Left lung (tissue), 4 donors: ENCODE measurements at regions not wholly inside any gene's neighbourhood (a gene's known extent, or its start where the extent isn't known, plus 50 kb on each side); places are given as distances from the start of the nearest gene placed in this dataset.
A peak's percentile ranks its signal among the peaks of the same experiment; 100 is the strongest.

Source experiments
- ATAC-seq: fragments of 200-7000 bp; cut with Tn5 transposase; one replicate; pipeline ENCODE4 v1.9.1; 2020; ENCODE audit warnings: moderate library complexity
- DNase-seq, 4 donors: peaks; one replicate each; pipeline ENCODE4 v3.0.0-alpha.2; 2013 to 2020
- H3K27ac ChIP-seq, 2 donors: fragments of 200-600 bp; sonication (generic) in 1 of 2; one replicate each; pipeline versions ENCODE4 v1.5.0 to v1.8.0; 2020 to 2021
- H3K27me3 ChIP-seq, 2 donors: fragments of 200-600 bp; sonication (generic) in 1 of 2; one replicate each; pipeline versions ENCODE4 v1.5.0 to v1.8.0; 2020 to 2021
- H3K36me3 ChIP-seq, 2 donors: fragments of 200-600 bp; sonication (generic) in 1 of 2; one replicate each; pipeline versions ENCODE4 v1.5.0 to v1.8.0; 2020 to 2021
- H3K4me1 ChIP-seq, 2 donors: fragments of 200-600 bp; one replicate each; pipeline ENCODE4 v1.8.0; 2021
- H3K4me3 ChIP-seq, 2 donors: fragments of 200-600 bp; sonication (generic) in 1 of 2; one replicate each; pipeline versions ENCODE4 v1.5.0 to v1.8.0; 2020 to 2021; ENCODE audit warnings: mild to moderate bottlenecking in 1 of 2
- H3K9me3 ChIP-seq, 2 donors: fragments of 200-600 bp; sonication (generic) in 1 of 2; one replicate each; pipeline versions ENCODE4 v1.5.0 to v1.8.0; 2020 to 2021
- CTCF ChIP-seq, 2 donors: fragments of 200-600 bp; sonication (generic) in 1 of 2; IDR thresholded peaks; one replicate each; pipeline versions ENCODE4 v1.5.0 to v1.8.0; 2021; ENCODE audit warnings: antibody characterized with exemption in 2 of 2
- intact Hi-C, 2 donors: fragments of 100-400 bp; cut with DNase I; formaldehyde crosslinking; loops; one replicate each; pipeline versions ENCODE4 v1.11.2 to v1.14.2; 2022
- donor health status: DM: no; HTN: yes; CAD: no.
- donor health status: DM: no; HTN: no; CAD: no.

- ATAC-seq, result peak; percentile 42
- intact Hi-C loops, result no loop called here
Measured at GRCh38 chr3:70757658-70758057, 445.2 kb upstream of the MDFIC2 start.

GRCh38 chr3:70755526-70755925, 443.1 kb upstream of the MDFIC2 start:
- TF ChIP-seq CTCF (IDR thresholded peaks at IDR 0.05), result no peak
- no peak overlapping the region for H3K27ac ChIP-seq
- intact Hi-C loops, result no loop called here

More at GRCh38 chr3:70757658-70758057, 445.2 kb upstream of the MDFIC2 start:
- DNase-seq, result no peak
- TF ChIP-seq CTCF (IDR thresholded peaks at IDR 0.05), result no peak
- H3K27ac ChIP-seq, result no peak overlapping the region
- no peaks in the 10 kb centered on the region for H3K9me3 ChIP-seq
- H3K27me3 ChIP-seq, result no peaks in the 10 kb centered on the region
- H3K4me1 ChIP-seq, result peaks cover 0 to 3% of the 10 kb centered on the region in 2 donors
- no peaks in the 10 kb centered on the region for H3K36me3 ChIP-seq
- H3K4me3 ChIP-seq, result no peak overlapping the region

GRCh38 chr3:70754314-70754713, 441.9 kb upstream of the MDFIC2 start:
- no peak overlapping the region for H3K4me3 ChIP-seq
- intact Hi-C loops, result no loop called here
- no peak for TF ChIP-seq CTCF (IDR thresholded peaks at IDR 0.05)
- no peaks in the 10 kb centered on the region for H3K9me3 ChIP-seq
- H3K36me3 ChIP-seq, result no peaks in the 10 kb centered on the region
- ATAC-seq (no peak), DNase-seq (no peak)
- no peaks in the 10 kb centered on the region for H3K27me3 ChIP-seq
- H3K27ac ChIP-seq, result no peak overlapping the region
- H3K4me1 ChIP-seq, result peaks cover 0 to 3% of the 10 kb centered on the region in 2 donors

More at GRCh38 chr3:70755526-70755925, 443.1 kb upstream of the MDFIC2 start:
- ATAC-seq, result no peak
- no peak for DNase-seq
- Histone ChIP-seq H3K36me3 (no peaks in the 10 kb centered on the region), H3K4me3 (no peak overlapping the region), H3K4me1 (peaks cover 0 to 3% of the 10 kb centered on the region in 2 donors), H3K9me3 (no peaks in the 10 kb centered on the region), H3K27me3 (no peaks in the 10 kb centered on the region)

- no peak for DNase-seq
- Histone ChIP-seq H3K4me1 (peaks cover 0 to 3% of the 10 kb centered on the region in 2 donors), H3K27ac (no peak overlapping the region), H3K27me3 (no peaks in the 10 kb centered on the region), H3K4me3 (no peak overlapping the region), H3K9me3 (no peaks in the 10 kb centered on the region), H3K36me3 (no peaks in the 10 kb centered on the region)
- ATAC-seq, result no peak
- no peak for TF ChIP-seq CTCF (IDR thresholded peaks at IDR 0.05)
- intact Hi-C loops, result no loop called here
Measured at GRCh38 chr3:70753572-70753971, 441.1 kb upstream of the MDFIC2 start.

- TF ChIP-seq CTCF (IDR thresholded peaks at IDR 0.05), result no peak
- peaks cover 0 to 3% of the 10 kb centered on the region in 2 donors for H3K4me1 ChIP-seq
- DNase-seq (no peak), ATAC-seq (no peak)
- no peaks in the 10 kb centered on the region for H3K36me3 ChIP-seq
- no peaks in the 10 kb centered on the region for H3K9me3 ChIP-seq
- H3K27me3 ChIP-seq, result no peaks in the 10 kb centered on the region
- no peak overlapping the region for H3K4me3 ChIP-seq
- H3K27ac ChIP-seq, result no peak overlapping the region
- intact Hi-C loops, result no loop called here
Measured at GRCh38 chr3:70752051-70752450, 439.6 kb upstream of the MDFIC2 start.
